ENCODE measurements at regions not wholly inside any gene's neighbourhood (a gene's known extent, or its start where the extent isn't known, plus 50 kb on each side); places are given as distances from the start of the nearest gene placed in this dataset.
A peak's percentile ranks its signal among the peaks of the same experiment; 100 is the strongest.

GRCh38 chr2:104340162-104340561 is 513.8 kb upstream of the POU3F3 start:
- DNase-seq = no peak

GRCh38 chr2:104340879-104341828 is 512.8 kb upstream of the POU3F3 start:
- no peak for DNase-seq

- no peak for DNase-seq
Observed at GRCh38 chr2:104344306-104344705, 509.6 kb upstream of the POU3F3 start.

GRCh38 chr2:104344985-104345384 is 508.9 kb upstream of the POU3F3 start:
- no peak for DNase-seq

- no peak for DNase-seq
Observed at GRCh38 chr2:104358122-104358521, 495.8 kb upstream of the POU3F3 start.

GRCh38 chr2:104361414-104361813 is 492.5 kb upstream of the POU3F3 start:
- no peak for DNase-seq

GRCh38 chr2:104368089-104368488 is 485.8 kb upstream of the POU3F3 start:
- DNase-seq = no peak

- DNase-seq = no peak
Observed at GRCh38 chr2:104371087-104371781, 482.7 kb upstream of the POU3F3 start.

- no peak for DNase-seq
Observed at GRCh38 chr2:104375206-104375605, 478.7 kb upstream of the POU3F3 start.

GRCh38 chr2:104378853-104379374 is 475.0 kb upstream of the POU3F3 start:
- DNase-seq = peak; percentile 21 to 31

GRCh38 chr2:104384961-104385360 is 469.0 kb upstream of the POU3F3 start:
- no peak for DNase-seq

- no peak for DNase-seq
Observed at GRCh38 chr2:104385743-104386142, 468.2 kb upstream of the POU3F3 start.

GRCh38 chr2:104388296-104388695 is 465.6 kb upstream of the POU3F3 start:
- DNase-seq = no peak

- no peak for DNase-seq
Observed at GRCh38 chr2:104402825-104403224, 451.1 kb upstream of the POU3F3 start.

GRCh38 chr2:104404526-104404925 is 449.4 kb upstream of the POU3F3 start:
- DNase-seq = no peak

GRCh38 chr2:104405623-104406022 is 448.3 kb upstream of the POU3F3 start:
- DNase-seq = no peak

- no peak for DNase-seq
Observed at GRCh38 chr2:104406261-104406726, 447.6 kb upstream of the POU3F3 start.

GRCh38 chr2:104407641-104408040 is 446.3 kb upstream of the POU3F3 start:
- no peak for DNase-seq

GRCh38 chr2:104408266-104408665 is 445.6 kb upstream of the POU3F3 start:
- DNase-seq = no peak

- no peak for DNase-seq
Observed at GRCh38 chr2:104410136-104410535, 443.8 kb upstream of the POU3F3 start.

GRCh38 chr2:104412384-104412783 is 441.5 kb upstream of the POU3F3 start:
- peak; percentile 35 to 36 for DNase-seq

- DNase-seq = no peak
Observed at GRCh38 chr2:104413890-104414289, 440.0 kb upstream of the POU3F3 start.

GRCh38 chr2:104415284-104415683 is 438.6 kb upstream of the POU3F3 start:
- DNase-seq = no peak
